Effector CD4-positive, alpha-beta T cell (primary cell): ENCODE measurements at regions not wholly inside any gene's neighbourhood (a gene's known extent, or its start where the extent isn't known, plus 50 kb on each side); places are given as distances from the start of the nearest gene placed in this dataset.

ENCODE experiments used
- DNase-seq: peaks from one replicate; pipeline ENCODE4 v3.0.0-alpha.2; 2020

DNA sequence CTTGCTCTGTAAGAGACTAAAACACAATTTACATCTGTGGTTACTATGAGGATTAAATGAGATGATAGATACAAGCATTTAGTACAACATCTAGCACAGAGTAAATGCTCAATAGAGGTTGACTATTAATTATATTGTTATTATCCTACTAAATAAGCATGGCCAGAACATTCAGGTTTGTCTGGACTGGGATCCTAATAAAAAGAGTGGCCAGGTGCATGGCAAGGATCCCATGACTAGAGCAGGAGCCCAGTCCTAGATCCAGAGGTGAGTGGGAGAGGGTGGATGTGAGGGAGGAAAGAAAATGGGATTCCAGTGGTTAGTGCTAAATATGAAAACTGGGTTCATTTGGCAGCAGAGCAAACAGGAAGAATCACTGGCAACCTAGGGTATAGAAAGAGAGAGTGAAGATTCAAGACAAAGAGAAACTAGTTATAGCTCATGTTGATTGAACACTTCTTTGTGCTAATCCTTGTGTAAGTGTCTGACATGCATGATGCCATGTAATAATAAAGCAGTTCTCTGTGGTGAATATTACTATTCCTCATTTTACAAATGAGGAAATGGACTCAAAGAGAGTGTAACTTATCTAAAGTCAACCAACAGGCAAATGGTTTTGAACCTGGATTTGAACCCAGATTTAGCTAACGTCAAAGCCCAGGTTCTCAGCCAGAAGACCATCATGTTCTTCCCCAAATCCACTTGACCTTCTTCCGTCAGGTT is 71.1 kb upstream of the FGGY start:
- DNase-seq, result no peak

DNA sequence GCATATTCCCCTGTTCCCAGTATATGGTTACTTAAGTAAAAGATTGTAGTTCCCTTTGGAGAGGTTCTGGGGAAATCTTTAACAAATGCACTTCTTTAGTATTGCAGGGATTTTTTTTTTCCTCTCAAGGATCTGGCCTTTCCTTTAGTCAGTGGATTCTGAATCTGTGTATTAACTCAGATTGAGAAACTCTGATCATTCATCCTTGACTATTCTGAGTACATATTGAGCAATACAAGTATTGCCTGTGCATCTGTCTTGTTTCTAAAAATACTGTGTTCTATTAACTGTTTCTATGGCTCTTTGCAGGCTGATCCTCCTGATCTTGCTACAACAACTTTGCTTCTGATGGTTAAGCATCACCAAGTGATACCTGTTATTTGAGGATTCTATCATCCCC is 67.8 kb upstream of the FGGY start:
- DNase-seq, result no peak

DNA sequence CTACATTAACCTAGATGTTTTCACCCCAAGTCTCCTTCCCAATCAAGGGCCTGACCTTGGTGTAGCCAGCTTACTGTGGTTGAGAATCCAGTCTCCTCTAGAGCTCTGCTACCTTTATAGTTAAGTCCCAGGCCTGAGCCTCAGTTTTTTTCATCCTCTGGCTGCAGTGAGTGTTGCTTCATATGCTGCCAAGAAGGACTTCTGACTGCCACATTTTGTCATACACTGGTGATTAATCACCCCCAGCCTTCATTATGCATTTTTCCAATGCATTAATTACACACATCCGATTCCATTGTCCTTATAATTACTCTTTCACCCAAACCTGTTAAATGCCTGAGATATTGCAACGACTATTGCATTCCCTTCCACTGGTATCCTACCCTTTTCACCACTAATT is 66.3 kb upstream of the FGGY start:
- no peak for DNase-seq

DNA sequence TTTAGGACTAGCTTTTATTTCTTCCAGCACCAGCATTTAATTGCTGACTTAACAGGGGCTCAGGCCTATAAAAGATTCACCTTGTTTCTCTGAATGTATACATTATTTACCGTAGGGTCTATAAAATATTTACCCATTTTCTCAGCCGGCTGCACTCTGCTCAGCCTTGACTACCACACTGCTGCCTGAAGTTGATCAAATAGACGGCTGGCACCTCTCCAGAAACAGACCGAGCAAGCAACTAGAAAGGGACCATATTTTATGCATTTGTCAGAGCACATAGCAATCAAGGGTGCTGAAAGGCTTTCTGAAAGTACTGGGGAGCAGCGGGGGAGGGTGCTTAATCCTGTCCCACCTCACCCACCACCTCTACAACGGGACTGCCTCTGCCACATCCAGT is 64.7 kb upstream of the FGGY start:
- no peak for DNase-seq

DNA sequence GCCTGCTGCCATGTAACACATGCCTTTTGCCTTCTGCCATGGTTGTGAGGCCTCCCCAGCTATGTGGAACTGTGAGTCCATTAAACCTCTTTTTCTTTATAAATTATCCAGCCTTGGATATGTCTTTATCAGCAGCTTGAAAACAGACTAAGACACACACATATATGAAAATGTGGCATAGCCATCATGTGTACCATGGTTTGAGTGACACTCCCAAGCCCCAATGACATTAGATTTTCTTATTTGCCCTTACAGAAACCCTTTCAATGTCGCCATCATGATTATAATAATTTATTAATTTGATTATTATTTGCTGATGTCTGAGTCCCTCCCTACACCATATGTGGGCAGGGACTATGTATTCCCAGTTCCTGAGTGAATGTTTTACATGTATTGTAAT is 63.5 kb upstream of the FGGY start:
- DNase-seq, result no peak

DNA sequence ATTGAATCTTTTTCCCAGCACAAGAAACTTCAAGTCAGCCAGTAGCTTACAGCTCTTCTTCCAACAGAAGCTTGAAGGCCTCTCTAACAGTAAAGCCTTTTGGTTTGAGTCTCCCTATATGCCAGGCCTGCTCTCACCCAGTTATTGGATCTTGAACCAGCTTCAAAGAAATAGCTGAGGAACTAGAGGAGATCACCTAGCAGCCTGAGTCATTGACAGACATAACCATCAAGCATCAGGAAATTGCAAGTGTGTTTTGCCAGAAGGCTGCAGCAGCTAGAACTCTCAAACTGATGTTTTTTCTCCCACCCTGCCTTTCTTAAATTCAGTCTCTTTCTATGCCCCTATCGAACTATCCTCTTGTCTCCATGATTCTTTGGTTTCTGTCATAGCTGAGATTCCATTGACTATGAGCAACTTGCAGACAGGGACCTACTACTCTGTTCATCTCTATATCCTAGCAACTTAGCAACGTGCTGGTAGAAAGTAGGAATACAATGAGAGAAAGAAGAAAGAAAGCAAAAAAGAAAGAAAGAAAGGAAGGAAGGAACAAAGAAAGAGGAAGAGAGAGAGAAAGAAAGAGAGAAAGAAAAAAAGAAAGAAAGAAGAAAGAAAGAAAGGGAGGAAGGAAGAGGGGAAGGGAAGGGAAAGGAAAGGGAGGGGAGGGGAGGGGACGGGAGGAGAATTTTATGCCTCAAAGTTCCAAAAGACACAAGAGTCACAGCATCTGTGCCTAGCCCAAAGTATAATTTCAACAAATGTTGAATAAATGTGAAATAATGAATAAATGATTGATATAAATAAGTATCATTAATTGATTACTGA is 60.0 kb upstream of the FGGY start:
- no peak for DNase-seq

DNA sequence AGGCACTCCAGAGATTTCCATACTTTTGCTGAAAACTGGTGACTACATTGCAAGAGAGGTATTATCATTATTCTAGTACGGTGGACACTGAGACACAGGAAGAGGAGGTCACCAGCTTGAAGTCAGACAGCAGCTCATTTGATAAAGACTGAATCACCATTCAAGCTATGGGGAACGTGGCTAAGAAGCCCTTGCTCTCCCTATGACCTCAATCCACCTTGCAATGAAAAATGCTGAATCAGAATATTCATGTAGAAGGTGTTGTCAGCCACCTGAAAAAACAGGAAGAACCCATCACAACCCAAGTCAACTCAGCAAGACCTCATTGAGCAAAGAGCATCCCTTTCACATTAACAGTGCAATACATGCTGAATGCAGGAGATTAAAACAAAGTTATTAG is 59.0 kb upstream of the FGGY start:
- no peak for DNase-seq

DNA sequence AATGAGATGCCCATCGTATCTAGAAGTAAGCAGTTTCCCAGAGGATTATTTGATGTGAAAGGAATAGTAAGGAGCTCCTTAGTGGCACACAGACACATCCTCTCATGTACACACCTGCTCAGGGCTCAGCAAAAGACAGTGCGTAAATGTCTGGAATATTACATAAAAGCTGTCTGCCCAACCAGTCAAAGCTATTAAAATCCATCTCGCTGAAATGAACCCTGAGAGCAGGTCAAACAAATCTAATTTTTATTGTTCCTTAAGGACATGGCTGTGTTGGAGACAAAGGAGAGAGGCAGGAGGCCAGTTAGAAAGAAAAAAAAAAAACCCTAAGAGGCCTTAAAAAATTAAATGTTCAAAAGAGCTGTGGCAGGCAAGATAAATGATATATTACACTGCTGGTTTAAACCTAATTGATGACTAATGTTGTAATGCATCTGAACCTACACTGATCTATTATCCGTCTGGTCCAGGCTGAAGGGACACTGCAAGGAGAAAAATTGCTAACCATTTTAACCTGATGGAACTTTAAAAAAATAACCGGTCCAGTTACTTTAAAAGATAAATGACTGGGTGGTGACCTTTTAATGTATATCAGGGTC is 58.5 kb upstream of the FGGY start:
- no peak for DNase-seq

DNA sequence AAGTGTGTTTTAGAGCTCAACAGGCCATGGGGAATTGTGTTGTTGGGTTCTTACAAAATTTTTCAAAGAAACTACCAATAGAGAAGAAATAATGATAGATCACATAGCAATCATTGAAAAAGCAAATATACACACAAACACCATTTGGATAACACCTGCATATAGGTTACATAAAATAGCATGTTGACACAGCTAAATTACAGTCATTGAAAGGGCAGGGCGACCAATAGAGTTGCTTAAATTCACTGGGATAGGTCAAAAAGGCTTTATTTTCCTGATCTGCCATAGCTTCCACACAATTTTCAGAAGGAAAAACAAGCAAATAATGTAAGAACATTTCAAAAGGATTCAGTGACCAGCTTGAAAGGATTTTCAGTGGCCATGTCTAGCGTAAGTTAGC is 57.9 kb upstream of the FGGY start:
- no peak for DNase-seq

DNA sequence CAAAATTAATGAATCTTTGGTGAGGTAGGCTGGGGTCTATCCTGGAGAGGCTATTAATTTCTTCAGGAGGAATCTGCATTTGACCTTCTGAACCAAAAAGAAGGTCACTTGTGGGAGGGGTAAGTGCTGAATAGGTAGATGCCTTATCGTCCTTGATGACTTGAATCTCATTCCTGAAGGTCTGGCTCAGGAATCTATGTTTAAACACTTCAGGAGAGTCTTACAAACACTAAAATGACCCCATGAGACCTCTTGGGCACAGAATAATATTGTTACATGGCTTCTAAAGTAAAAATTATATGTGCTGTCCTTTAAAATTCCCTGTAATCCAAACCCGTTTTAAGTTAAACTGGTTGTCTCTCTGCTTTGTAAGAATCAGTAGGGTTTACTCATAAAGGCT is 55.0 kb upstream of the FGGY start:
- DNase-seq, result no peak

DNA sequence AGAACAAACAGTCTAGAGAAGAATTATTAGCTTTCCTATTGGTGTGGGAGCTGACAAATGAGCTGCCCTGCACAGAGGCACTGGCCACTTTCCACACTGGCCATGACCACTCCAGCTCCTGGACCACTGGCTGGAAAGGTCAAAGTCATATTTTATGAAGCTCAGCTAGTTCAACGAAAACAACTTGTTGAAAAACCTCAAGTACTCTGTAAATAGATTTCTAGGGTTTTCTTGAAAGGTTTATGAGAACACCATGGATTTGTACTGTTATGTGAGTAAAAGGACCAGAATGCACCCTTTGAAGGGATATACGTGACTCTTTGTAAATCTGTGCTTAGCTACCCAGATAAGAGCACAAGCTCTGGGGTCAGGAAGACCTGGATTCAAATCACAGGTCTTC is 54.5 kb upstream of the FGGY start:
- no peak for DNase-seq

DNA sequence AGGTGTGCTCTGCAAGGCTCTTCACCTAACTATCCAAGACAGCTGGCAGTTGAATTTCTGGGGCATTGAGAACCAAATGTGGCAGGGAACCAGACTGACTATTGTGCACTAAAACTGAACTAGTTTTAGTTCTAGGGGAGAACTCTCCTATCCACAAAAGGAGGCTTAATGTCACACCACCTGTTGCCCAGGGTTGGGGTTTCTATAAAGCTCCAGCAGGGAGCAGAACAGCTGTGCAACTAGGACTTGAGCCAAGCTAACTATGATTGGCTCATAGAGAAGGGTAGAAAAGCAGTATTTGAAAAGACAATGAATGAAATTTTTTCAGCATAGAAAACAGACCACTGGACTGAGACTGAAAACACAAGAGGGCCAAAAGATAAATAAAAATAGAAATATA is 53.3 kb upstream of the FGGY start:
- DNase-seq, result no peak

DNA sequence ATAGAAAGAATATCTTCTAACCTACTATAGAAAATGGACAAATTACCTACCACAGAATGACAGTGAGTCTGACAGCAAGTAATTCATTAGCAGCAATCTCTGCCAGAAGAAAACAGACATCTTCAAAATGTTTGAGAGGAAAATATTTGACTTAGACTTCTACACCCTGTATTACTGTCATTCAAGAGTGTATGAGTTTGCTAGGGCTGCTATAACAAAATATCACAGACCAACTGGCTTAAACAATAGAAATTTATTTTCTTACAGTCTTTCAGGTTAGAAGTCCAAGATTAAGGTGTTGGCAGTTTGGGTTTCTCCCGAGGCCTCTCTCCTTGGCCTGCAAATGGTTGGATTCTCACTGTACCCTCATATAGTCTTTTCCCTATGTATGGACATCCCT is 52.9 kb upstream of the FGGY start:
- DNase-seq, result no peak

DNA sequence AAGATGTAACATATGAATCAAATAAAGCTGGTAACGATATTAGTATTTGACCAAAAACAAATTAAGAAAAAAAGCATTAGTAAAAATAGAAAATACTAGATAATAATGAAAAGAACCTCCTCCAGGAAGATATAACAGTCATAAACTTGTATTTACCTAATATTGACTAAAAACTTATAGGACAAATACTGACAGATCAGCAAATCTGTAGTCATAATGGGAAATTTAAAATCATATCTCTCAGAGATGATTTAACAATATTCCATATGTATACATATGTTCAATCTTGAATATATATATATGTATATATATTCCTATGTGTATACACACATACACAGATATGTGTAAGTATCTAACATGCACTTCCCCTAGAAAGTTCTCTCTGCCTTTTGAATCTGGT is 52.0 kb upstream of the FGGY start:
- no peak for DNase-seq
